COLO668 (cell line): ENCODE measurements at regions not wholly inside any gene's neighbourhood (a gene's known extent, or its start where the extent isn't known, plus 50 kb on each side); places are given as distances from the start of the nearest gene placed in this dataset.
"Not testable (repeated sequence)": the region's sequence is repeated elsewhere in the genome, so short reads cannot be mapped to it uniquely, and the experiment has no call there.

ENCODE experiments used
- DNase-seq: peaks from one replicate; lab custom pipeline; 2025; ENCODE audit not compliant: unreplicated experiment; lab: John Stamatoyannopoulos, UW

- DNase-seq = no peak
Measured at GRCh38 chr14:71454010-71454409, 478.2 kb upstream of the RGS6 start.

GRCh38 chr14:71454513-71455332, 477.5 kb upstream of the RGS6 start:
- DNase-seq = no peak

- no peak for DNase-seq
Measured at GRCh38 chr14:71460091-71460490, 472.1 kb upstream of the RGS6 start.

- not testable (repeated sequence) for DNase-seq
Measured at GRCh38 chr14:71461617-71462016, 470.6 kb upstream of the RGS6 start.

GRCh38 chr14:71463807-71464206, 468.4 kb upstream of the RGS6 start:
- DNase-seq = no peak

GRCh38 chr14:71464840-71465239, 467.4 kb upstream of the RGS6 start:
- no peak for DNase-seq

DNA sequence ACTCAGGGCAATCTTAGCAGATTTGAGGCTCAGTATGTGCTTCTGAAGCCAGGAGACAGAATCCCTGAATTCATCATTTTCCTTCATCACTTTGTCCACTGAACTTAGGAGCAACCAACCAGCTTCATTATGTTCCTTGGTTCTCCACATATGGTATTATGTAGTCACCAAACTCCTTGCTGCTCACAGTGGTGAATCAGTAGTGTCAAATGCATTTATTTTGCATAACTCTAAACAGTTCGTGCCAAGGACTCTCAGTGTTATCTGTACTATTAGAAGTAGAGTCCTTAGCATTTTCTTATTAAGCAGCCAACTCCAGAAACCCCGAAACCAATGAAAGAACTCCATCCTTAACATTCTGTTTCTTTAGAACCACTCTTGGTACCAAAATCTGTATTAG, 466.9 kb upstream of the RGS6 start:
- no peak for DNase-seq

DNA sequence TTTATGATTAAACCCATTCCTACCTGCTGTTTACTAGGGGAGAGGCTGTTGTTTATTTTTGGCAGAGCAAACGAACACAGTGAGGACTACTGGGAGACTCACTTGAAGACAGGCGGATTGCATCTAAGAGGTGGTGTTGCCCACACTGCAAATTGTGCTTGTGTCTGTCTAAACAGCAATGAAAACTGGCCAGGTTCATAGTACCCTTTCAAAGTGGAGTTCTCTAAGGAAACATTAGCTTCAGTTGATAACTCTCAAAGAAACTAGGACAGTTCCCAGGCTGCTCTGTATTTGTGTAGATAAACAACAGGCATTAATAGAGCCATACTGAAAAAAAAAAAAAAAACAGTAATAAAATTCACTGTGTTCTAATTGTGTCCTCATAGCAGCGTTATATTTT, 466.0 kb upstream of the RGS6 start:
- no peak for DNase-seq

- no peak for DNase-seq
Measured at GRCh38 chr14:71466946-71467345, 465.3 kb upstream of the RGS6 start.

GRCh38 chr14:71467361-71467811, 464.8 kb upstream of the RGS6 start:
- DNase-seq = no peak

- DNase-seq = no peak
Measured at GRCh38 chr14:71468701-71469100, 463.5 kb upstream of the RGS6 start.

DNA sequence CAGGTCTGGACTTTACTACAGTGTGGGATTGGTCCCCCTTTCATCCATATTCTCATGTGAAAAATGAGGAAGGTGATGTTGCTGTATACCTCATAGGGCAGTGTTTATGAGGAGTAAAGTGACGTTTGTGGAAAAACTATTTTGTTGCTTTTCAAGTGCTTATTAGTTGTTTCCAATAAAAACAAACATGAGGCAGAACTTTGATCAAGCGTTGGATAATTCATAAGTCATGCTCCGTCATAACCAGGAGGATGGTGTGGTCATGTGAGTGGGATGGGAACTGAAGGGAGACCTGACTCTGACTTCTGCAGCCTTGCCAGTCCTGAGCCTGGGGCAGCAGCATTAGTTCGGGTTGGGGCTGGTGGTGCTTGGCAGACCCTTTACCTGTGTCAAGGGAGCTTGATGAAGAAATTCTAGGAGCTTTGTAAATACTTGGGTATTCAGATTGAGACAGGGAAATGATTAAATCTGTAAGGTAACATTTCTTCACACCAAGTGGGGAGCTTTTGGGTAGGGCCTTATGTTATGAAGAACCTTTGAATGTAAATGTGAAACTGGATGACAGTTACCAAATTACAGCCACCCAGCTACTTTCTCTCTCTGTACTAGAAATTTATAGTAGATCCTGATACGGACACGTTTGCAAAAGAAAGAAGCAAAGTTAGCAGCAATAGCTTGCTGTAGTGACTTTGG, 462.4 kb upstream of the RGS6 start:
- no peak for DNase-seq

DNA sequence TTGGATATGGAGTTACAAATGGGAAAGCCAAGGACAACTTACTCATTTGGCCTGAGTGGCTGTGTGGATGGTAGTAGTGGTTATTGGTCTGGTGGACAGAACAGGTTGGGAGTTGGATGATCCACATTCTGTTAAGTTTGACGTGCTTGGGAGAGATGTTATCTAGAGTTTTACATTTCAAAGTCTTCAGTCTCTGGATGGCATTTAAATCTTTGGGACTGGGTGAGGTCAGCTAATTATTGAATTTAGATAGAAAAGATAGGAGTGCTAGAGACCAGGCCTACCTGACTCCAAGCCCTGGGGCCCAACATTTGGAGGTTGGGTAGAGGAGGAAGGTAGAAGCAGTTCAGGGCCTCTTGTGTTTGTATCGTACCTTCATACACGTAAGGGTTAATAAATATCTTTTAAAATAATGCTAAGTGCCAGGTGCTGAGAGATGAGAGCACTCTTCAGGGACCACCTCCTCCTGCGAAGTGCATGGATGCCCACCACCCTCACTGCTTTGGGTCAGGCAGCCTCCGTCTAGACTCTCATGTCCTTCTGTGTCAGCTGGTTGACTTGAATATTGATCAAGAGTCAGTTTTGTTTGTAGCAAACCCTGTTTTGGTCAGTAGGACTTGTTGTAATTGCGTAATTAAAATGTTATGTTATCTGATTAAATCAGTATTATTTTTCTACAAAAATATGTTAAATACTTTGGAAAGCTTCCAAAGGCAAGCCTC, 460.4 kb upstream of the RGS6 start:
- DNase-seq = no peak

DNA sequence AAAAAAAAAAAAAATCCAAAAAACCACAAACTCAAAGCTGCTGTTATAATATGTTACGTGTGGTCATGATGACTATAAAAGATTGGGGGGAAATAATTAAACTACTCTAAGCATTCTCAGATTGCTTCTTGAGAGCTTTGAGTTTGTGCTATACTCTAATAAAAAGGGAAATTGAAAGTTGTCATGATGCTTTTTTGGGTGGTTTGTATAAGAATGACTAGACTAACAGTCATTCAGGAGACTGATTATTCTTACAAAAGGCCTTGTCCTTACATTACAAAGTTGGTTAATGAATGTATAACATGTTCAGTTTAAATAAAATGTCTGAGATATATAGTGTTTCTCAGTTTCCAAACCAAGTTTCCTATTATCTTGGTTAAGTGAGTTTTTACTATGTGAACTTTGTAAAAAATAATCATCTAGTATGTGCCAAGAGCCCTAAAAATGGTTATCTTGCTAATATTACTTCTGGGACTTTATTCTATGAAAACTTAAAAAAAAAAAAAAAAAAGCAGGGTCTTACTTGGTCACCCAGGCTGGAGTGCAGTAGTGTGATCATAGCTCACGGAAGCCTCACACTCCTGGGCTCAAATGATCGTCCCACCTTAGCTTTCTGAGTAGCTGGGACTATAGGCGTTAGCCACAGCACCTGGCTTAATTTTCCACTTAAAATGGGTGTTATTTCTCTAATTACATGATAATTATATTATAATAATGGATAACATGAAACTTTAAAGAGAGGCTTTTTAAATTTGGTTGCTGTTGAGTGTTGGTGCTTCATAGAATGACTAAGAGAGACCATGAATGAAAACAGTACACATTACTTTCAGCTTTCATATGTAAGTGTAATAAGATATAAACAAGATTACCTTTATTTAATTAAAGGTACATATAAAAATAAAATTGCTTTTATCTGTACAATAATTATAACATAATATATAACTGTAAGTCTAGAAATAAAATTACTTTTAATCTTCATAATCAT, 459.6 kb upstream of the RGS6 start:
- no peak for DNase-seq

DNA sequence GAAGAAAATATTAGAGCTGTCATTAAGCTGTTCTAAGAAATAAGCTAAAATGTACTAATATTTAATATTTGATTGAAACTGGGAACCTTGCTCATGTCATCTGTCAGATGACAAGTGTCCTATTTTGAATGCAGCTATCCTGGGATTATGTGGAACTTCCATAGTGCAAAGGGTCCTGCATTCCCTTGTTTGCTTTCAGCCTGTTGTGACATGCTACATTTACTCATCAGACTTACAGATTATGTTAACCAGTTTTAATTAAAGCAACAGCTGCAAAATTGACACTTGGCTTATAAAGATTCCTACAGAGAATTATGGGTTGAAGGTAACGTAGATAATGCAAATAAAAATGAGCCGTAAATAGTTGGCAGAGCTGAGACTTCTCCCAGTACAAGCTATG, 458.4 kb upstream of the RGS6 start:
- DNase-seq = no peak

DNA sequence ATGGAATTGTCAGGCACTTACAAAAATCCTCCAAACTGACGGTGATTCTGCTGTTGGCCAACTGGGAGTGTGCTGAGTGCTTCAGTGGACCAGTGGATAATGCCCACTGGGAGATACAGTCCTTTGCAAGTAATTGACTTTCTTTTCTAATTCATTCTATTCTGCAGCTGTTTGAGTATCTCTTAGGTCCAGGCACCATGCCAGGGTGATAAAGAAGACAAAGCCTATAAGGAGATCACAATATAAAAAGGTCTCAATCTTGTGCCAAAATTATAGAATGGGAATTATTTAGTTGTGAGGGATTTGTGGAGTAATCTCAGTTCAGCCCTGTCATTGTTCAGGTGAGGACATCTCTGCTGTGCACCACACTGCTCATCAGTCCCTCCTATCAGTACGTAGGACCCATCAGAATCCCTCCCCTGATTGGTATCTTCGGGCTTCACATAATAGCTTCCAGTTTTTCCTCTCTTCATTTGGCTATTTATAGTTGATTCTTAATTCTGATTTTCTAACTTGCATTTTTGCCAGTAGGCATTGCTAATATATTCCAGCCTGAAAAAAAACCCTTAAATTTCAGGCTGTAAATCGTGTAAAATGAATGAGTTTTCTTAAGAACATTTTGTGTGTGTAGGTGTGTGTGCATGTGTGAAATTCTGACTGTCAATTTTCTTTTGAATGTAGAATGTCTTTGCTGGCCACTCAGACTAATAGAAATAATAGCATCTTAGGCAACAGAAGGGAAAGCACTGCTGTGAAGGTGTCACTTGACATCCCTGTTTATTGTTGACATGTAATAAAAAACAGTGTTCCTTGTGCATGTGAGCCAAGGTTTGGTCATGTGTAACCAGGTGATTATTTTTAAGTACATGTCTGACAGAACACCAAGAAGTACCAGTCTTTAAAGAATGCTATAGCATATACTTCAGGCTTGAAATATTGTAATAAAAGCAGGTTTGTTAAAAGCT, 457.6 kb upstream of the RGS6 start:
- no peak for DNase-seq

- no peak for DNase-seq
Measured at GRCh38 chr14:71475916-71476315, 456.3 kb upstream of the RGS6 start.

GRCh38 chr14:71478542-71478941, 453.7 kb upstream of the RGS6 start:
- no peak for DNase-seq

DNA sequence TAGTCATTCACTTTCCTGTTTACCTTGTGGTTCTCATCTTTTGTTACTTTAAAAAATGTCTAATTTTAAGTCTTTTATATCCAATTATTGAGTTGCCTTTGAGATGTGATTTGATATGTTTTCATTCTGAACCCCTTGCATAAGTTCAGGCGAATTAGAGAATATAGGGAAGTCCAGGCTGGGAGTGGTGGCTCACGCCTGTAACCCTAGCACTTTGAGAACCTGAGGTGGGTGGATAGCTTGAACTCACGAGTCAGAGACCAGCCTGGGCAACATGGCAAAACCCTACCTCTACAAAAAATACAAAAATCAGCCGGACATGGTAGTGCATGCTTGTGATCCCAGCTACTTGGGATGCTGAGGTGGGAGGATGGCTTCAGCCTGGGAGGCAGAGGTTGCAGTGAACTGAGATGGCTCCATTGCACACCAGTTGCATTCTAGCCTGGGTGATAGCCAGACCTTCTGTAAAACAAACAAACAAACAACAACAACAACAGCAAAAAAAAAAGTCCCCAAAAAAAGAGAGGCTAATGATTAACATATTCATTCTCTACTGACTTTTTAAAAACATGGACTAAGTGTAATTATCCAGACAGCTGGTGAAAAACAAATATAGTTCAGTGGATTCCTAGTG, 451.1 kb upstream of the RGS6 start:
- no peak for DNase-seq
